Endothelial cell of hepatic sinusoid (primary cell): ENCODE measurements at regions not wholly inside any gene's neighbourhood (a gene's known extent, or its start where the extent isn't known, plus 50 kb on each side); places are given as distances from the start of the nearest gene placed in this dataset.
"Not testable (repeated sequence)": the region's sequence is repeated elsewhere in the genome, so short reads cannot be mapped to it uniquely, and the experiment has no call there.

Experiments
- in situ Hi-C: cut with HindIII; loops from 2 replicates; pipeline ENCODE4 v1.10.0; 2017; ENCODE audit warnings: low sequenced_read_pairs

- in situ Hi-C loops, result no loop called here
Observed at GRCh38 chr17:73833775-73834488, 189.7 kb upstream of the SDK2 start.

- in situ Hi-C loops, result no loop called here
Observed at GRCh38 chr17:73834684-73835343, 190.6 kb upstream of the SDK2 start.

DNA sequence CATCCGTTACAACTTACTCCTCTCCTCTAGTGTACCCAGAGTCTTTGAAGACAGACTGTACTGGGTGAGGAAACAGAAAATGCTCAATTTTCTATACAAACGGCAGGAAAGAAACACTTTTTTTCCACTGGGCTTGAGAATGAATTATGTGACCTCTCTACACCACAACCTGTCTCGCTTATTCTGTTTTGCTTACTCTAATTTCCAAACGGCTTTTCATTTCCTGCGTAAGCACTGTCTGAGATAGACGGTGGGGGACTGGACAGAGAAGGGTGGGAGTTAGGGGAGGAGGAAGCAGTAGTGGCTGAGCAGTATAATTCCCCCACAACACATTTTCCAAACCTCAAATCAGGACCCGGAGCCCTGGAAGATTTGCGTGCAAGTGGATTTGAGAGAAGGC is 191.4 kb upstream of the SDK2 start:
- in situ Hi-C loops, result no loop called here

DNA sequence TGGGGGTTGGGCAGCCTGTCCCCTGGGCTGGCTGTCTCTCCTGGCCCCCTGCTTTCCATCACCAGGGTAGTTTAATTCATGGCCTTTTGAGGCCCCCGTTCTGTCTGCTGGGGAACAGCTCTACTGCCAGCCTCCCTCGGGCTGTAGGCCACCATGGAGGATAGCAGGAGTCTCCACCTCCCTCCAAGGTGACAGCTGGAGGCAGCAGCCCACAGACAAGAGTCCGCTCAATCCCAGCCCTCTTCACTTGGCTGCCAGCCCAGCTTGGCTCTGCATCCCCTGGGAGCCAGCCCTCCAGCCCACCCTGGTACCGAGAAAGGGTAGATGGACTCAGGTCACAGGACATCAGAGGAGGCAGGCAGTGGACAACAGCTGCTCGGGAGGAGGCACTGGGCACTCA is 194.6 kb upstream of the SDK2 start:
- in situ Hi-C loops, result no loop called here

DNA sequence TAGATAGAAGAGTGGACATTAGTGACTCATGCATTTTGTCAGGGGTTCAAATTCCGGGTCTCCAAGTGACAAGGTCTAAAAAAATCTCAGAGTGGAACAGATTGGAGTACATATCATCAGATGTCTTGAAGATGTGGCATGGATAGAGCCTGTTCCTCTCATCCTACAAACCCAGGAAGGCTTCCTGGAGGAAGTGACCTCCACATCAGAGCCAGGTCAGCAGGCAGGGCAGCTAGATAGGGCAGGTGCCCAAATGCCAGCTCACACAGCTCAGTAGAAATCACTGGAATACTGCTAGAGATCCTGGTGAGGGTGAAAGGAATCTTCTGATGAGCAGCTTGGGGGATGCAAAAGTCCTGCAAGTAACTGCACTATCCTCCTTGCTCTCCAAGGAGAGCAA is 196.6 kb upstream of the SDK2 start:
- in situ Hi-C loops, result loop anchor here (5.0 kb wide), 2 partner anchors 46 to 49 kb away; no protein-coding TSS in a partner anchor

DNA sequence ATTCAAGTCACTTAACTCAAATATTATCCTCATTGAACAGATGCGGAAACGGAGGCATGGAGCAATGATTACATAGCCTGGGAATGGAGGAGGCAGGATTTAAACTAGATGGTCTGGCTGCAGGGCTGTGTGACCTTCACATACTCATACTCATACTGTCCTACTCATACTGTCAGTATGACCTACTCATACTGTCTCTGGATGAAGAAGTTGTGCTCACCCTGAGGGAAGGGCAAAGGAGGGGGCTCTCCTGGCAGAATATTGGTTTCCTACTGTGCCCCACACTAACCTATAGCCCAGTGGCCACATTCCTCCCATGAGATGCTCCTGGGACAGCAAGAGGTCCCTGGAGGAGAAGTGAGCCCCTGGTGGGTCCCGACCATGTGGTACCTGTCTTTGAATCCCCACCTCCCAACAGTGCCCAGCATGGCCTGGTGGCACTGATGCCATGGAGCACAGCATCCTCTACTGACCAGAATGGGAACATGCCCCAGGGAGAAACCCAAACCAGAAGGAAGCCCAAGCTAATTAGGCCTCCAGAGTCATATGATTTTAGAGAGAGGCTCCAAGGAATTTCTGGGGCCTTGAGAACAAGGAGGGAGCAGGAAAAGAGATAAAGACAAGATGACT is 197.3 kb upstream of the SDK2 start:
- in situ Hi-C loops, result loop anchor here (5.0 kb wide), 2 partner anchors 46 to 49 kb away; no protein-coding TSS in a partner anchor

GRCh38 chr17:73847952-73848351 is 203.7 kb upstream of the SDK2 start:
- in situ Hi-C loops, result no loop called here

GRCh38 chr17:73850426-73850825 is 206.2 kb upstream of the SDK2 start:
- in situ Hi-C loops, result no loop called here

GRCh38 chr17:73851091-73851490 is 206.8 kb upstream of the SDK2 start:
- in situ Hi-C loops, result no loop called here

DNA sequence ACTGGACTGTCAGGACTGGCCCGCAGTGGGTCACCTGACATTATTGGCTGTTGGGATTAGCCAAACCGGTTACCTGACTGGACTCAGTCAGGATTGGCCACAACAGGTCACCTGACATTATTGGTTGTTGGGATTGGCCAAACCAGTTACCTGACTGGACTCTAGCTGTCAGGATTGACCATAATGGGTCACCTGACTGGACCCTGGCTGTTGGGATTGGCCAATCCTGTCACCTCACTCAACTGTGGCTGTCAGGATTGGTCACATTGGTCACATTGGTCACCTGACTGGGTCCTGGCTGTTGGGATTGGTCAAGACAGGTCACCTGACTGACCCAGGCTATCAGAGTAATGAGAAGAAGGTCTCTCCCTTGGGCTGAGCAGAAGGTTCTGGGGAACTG is 207.7 kb upstream of the SDK2 start:
- in situ Hi-C loops, result no loop called here

DNA sequence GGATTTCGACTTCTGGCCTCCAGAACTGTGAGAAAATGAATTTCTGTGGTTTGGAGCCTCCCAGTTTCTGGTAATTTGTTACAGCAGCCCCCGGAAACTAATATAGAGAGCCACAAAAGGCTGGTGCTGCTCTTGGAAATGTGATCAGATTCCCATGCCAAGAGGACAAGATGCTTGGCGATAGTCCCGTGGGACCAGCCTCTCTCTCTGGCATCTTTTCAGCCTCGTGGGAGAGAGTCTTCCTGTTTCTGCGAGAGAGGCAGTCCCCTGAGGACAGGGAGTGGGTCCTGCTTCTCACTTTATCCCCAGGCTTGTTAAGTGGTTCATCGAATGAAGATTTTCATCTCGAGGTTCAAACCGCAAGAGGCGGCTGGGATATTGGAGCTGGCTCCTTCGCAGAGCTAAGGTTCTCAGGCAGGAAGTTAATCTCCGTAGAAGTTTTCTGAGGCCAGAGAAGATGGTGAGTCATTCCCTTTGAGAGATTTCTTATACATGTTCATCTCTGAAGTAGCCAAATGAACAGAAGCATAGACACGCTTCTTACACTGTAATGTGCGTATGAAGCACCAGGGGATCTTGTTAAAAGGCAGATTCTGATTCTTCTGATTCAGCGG is 211.6 kb upstream of the SDK2 start:
- in situ Hi-C loops, result no loop called here

GRCh38 chr17:73856556-73856955 is 212.3 kb upstream of the SDK2 start:
- in situ Hi-C loops, result no loop called here

DNA sequence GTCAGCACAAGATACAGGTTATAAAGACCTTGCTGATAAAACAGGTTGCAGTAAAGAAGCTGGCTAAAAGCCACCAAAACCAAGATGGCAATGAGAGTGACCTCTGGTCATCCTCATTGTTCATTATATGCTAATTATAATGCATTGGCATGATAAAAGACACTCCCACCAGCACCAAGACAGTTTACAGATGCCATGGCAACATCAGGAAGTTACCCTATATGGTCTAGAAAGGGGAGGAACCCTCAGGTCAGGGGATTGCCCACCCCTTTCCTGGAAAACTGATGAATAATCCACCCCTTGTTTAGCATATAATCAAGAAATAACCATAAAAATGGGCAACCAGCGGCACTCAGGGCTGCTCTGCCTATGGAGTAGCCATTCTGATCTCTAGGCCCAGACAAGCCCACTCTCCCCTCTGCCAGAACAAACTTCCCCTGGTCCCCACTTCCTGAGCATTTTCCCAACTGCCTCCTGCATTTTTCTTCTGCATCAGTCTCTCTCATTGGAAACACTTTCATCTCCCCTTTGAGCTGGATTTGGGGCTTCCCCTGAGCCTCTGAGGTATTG is 215.3 kb upstream of the SDK2 start:
- in situ Hi-C loops, result not testable (repeated sequence)

GRCh38 chr17:73861543-73861942 is 217.3 kb upstream of the SDK2 start:
- in situ Hi-C loops, result no loop called here

- in situ Hi-C loops, result no loop called here
Observed at GRCh38 chr17:73863761-73864535, 219.7 kb upstream of the SDK2 start.

DNA sequence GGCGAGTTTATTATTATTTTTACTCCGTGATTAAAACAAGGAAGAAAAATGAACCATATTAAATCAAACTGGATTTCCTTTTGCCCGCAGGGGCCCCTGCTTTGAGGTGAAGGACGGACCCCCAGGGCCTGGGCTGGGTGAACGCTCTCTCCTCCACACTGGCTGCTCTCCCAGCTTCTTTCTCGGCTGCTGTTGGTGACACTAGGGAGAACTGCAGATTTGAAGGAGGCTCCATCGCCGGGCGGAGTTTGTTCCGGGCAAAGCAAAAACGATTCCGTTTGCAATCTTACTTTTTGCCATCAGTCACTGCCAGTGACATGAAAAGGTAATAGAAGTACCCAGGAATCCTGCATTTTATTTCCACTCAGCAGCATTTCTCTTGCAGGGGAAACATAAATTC is 221.6 kb upstream of the SDK2 start:
- in situ Hi-C loops, result no loop called here

- in situ Hi-C loops, result no loop called here
Observed at GRCh38 chr17:73867056-73867455, 222.8 kb upstream of the SDK2 start.

DNA sequence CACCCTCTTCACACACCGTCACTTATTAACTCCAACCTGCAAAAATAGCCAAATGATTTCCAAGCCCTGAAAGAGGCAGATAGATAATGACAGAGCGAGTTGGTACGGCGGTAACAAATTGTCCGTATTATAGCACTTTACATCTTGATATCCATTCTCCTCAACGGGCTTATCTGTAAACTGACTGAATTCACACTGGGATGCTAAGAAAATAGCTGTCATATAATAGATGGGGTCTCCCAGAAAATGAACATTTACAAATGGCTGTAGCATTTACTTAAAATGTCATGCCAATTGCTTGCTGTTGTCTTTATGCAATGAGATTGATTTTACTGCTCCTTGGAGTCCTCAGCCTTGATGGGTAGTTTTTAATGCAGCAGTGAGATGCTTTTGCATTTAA is 225.8 kb upstream of the SDK2 start:
- in situ Hi-C loops, result no loop called here

DNA sequence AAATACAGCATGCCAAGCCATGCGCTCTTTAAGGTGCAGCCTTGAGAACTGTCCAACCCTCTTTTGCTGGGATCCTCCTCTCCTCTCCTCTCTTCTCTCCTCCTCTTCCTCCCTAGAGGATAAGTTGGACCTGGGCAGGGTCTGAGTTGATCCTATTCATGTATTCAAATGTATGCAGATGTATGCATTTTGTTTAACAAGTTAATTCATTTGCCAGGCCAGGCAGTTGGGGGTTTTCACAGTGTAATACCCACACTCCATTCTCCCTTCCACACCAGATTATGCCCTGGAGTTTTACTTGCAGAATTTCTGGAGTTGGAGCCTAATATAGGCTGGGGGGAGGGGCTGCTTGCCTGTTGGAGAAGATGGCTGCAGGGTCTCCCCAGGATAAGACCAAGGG is 226.2 kb upstream of the SDK2 start:
- in situ Hi-C loops, result no loop called here

- in situ Hi-C loops, result no loop called here
Observed at GRCh38 chr17:73872816-73873215, 228.6 kb upstream of the SDK2 start.
